HG02840 (cell line): ENCODE measurements at regions not wholly inside any gene's neighbourhood (a gene's known extent, or its start where the extent isn't known, plus 50 kb on each side); places are given as distances from the start of the nearest gene placed in this dataset.
"Not testable (repeated sequence)": the region's sequence is repeated elsewhere in the genome, so short reads cannot be mapped to it uniquely, and the experiment has no call there.

ENCODE experiments used
- ATAC-seq: cut with Tn5 transposase; IDR thresholded peaks from one replicate; pipeline ENCODE4 v1.9.1; 2021; ENCODE audit warnings: mild to moderate bottlenecking, moderate library complexity, moderate number of reproducible peaks; ENCODE audit not compliant: unreplicated experiment, low FRiP score

GRCh38 chr2:111519071-111519470, 364.9 kb downstream of the ANAPC1 start:
- no peak for ATAC-seq

DNA sequence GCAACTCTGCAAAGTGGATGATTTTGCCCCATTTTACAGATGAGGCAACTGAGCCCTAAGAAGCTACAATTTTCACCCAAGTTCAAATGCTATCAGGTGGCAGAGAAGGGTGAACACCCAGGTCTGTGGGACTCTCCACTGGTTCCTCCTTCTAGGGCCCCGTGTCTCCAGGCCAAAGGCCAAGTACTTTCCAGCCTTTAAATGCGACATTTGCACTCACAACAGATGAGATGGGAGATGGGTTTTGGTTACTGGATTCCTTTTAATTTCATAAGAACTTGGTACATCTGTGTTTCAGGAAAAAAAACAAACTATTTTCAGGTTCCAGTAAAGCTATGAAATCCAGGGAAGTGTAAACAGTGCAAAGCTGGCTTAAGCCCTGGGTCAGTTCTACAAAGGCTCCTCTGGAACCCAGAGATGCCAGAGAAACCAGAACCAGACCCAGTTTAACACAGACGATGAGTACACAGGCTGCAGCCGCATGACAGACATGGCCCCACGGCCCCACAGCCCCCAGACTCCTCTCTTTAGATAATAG, 361.7 kb downstream of the ANAPC1 start:
- ATAC-seq, result no peak

- ATAC-seq, result no peak
Measured at GRCh38 chr2:111523009-111523408, 361.0 kb downstream of the ANAPC1 start.

- not testable (repeated sequence) for ATAC-seq
Measured at GRCh38 chr2:111525026-111525425, 359.0 kb downstream of the ANAPC1 start.

DNA sequence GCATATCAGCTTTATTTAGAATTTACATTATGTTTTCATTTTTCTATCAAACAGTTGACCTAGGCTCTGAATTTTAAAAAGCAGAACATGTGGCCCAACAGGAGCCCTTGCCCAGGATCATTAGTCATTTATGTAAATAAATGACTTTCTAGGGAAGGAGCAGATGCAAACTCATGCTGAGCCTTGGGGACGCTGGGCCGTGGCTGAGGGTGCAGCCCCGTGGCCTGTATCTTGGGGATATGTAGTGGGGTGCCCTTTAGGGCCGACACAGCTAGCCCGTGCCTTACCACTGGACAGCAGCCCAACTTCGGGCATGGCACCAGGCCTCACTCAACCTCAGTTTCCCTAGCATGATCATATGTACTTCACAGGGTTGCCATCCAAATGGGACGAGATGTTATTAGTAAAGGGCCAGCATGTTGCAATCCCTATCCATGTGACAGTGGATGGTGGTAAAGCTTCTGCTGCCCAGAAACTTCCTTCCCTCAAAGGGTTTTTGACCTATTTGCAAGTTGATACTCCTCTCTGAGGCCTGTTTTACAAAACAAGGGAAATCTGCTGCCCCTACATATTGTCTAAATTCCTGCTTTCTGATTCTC, 357.9 kb downstream of the ANAPC1 start:
- ATAC-seq, result not testable (repeated sequence)

DNA sequence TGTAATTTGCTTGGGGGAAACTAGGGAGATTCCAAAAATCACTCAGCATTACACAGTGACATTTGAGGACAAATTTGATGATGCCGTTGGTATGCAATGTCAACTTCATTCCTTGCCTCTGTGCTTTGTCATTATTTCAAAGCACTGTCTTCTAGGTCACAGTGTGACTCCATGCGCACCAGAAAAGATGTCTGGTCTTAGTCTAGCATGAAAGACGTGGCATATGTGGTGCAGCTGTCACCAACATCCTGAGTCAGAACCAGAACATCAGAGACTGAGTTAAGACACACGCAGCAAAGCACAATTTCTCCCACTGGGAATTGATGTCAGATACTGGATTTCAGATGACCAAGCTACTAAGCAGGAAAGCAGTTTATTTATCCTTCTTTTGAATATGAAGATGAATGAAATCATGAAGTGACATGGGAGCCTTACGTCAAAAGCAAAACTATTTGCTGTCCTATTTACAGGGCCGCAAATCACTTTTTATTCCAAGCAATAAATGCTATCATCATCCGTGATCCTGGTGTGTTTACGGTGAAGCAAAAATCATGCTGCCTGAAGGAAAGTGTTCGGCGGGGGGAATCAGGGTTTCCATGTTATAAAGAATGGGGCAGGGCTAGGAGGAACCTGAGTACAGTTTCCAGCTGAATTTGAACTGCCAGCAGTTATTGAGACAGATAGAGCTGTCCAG, 356.1 kb downstream of the ANAPC1 start:
- not testable (repeated sequence) for ATAC-seq

- ATAC-seq, result not testable (repeated sequence)
Measured at GRCh38 chr2:111529022-111529421, 355.0 kb downstream of the ANAPC1 start.

DNA sequence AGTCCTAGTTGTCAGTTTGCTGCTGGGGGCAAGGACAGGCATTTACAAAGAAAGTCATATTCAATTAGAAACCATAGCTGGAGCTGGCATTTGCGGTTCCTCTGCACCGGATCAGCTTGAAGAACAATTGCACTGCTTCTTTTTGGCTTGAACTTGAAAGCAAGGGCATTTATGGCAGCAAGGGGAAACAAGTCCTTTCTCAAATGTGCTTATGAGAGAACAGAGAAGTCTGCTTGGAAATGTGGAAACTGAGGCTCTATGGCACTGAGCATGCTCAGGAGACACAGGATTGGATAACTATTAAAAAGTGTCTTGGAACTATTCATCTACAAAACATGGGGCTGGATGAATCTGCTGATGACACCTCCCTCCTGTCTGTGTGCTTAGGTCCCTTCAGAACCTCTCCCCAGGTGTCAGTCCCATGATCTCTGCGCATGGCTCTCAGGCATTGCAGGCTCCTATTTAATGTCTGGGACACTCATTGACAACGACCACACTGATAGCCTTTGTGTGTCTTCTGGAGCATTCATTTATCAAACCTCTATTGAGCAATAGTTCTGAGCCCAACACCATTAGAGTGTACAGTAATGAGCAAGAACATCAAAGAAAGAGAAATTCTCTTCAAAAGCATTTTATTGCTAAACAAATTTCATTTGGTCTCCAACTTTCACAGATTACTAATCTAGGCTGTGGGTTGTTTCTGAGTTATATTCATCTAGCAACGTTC, 353.6 kb downstream of the ANAPC1 start:
- not testable (repeated sequence) for ATAC-seq

- not testable (repeated sequence) for ATAC-seq
Measured at GRCh38 chr2:111532682-111533556, 351.1 kb downstream of the ANAPC1 start.

DNA sequence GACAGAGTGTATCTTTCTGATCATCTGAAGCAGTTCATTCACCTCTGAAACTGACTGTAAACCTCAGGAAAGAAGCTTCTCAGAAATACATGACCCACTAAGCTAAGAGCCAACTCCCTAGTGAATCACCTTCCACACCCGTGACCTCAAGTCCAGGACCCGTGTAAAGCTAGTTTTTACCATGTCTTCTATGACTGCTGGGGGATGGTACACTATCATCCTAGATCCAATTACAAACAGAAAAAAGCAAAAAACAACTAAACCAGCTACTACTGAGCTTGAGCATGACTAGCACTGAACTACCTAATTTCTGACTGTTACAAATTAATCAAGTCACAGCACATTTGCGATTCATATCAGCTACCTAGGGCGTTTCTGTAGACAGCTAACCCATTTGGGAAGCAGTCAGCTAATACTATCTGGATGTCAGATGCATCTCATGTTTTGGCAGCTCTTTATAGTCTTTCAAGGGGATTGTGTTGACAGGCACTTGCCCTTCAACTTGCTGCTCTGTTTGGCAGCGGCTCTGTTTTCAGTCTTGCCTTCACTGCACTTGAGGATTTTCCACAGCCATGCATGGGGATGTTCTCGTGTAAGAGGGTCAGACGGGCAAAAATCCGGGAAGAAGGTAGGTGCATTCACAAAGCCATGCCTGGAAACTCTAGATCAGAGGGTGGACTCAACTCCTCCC, 350.3 kb downstream of the ANAPC1 start:
- not testable (repeated sequence) for ATAC-seq

- no peak for ATAC-seq
Measured at GRCh38 chr2:111534910-111535352, 349.1 kb downstream of the ANAPC1 start.

DNA sequence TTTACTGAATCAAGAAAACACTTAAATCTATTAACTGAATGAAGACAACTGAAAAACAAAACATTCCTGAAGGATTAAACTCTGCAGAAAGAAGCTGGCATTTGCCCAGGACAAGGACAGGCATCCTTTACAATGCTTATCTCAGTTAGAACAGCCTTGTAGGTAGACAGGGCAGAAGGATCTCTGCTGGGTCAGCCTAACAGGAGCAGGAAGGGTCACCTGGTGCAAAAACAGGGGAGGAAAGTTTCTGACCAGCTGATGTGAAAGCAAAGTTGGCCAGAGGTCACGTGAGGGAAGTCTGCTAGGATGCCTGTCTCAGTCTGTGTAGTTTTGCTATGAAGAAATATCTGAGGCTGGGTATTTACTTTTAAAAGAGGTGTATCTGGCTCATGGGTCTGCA, 348.6 kb downstream of the ANAPC1 start:
- ATAC-seq, result no peak

DNA sequence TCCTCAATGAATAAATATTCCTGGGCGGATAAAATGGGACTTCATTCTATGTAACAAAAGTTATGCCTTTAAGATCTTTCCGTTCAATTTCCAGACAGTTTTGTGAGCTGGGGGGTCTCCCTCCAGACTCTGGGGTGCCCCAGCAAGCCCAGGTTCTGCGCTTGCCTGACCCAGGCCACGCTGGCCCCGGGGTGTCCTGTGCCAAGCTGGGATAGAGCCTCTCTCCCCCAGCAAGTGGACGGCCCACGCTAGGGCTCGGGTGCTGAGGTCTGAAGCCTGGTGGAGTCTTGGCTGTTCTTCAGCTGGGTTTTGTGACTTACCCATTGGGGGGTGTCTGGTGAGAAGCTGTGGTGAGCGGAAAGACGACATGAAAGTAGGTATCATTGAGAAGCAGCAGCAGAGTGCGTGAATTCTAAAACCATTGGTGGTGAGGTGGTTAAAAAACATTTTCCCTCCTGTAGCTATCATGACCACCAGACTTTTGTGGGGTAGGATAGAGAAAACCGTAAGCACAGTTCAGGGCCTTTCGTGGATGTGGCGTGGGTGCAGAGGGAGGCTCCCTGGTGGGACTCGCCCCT, 346.8 kb downstream of the ANAPC1 start:
- ATAC-seq, result no peak

DNA sequence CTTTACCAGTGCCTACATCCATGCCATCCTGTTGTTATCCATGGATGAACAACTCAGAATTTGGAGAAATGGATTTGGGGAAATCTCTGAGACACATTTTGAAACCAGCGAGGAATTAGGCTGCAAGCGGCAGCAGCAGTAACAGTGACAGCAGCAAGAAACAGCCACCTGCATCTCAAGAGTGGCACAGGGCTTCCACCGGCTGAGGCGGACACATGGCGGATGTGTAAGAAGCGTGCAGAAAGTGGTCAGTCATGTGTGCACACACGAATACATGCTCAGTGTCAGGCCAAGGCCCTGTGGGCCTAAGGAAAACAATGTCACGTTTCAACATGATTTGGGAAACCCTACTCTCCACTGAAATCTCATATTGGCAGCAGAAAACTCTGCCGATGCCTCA, 344.0 kb downstream of the ANAPC1 start:
- not testable (repeated sequence) for ATAC-seq

- not testable (repeated sequence) for ATAC-seq
Measured at GRCh38 chr2:111542120-111542774, 341.7 kb downstream of the ANAPC1 start.

GRCh38 chr2:111544006-111544405, 340.0 kb downstream of the ANAPC1 start:
- not testable (repeated sequence) for ATAC-seq

- ATAC-seq, result not testable (repeated sequence)
Measured at GRCh38 chr2:111545723-111546431, 338.1 kb downstream of the ANAPC1 start.

DNA sequence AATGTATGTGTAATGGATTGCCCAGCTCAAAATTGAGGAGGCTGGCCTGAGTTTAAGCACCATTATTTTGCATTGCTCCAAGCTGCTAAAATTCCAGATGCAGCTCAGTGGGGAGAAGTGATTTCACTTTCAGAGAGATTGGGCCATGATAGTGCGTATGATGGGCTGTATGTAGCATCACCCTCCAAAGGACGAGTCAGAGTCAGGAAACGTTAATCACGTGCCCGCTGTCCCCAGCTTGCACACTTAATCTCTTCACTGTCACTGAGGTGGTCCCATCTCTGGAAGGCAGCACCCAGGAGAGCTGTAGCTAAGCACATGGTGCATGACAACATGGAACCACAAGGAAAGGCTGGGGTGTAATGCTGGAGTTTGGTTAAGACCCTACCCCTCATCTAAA, 337.4 kb downstream of the ANAPC1 start:
- ATAC-seq, result not testable (repeated sequence)
